Calu3 (cell line): ENCODE measurements at regions not wholly inside any gene's neighbourhood (a gene's known extent, or its start where the extent isn't known, plus 50 kb on each side); places are given as distances from the start of the nearest gene placed in this dataset.

ENCODE experiments used
- BruUV-seq: library from RNA; stranded (reverse); fragments of 400-500 nt; replicated peaks from 2 replicates; lab custom pipeline; 2021; lab: Mats Ljungman, UMichigan
- CTCF ChIA-PET: fragments of 300-600 bp; sonication (Branson Sonifier 250); formaldehyde crosslinking; loops from one replicate; lab custom pipeline; 2022; ENCODE audit warnings: antibody characterized with exemption; lab: Charles Lee
- DNase-seq: peaks from one replicate; pipeline ENCODE4 v3.0.0; 2022
- H3K27ac Mint-ChIP-seq: one replicate; pipeline ENCODE4 v1.8.0; 2022; ENCODE audit warnings: mixed read lengths; ENCODE audit not compliant: unreplicated experiment
- H3K27me3 Mint-ChIP-seq: one replicate; pipeline ENCODE4 v1.8.0; 2022; ENCODE audit warnings: mixed read lengths; ENCODE audit not compliant: unreplicated experiment
- H3K36me3 Mint-ChIP-seq: one replicate; pipeline ENCODE4 v1.8.0; 2022; ENCODE audit warnings: mild to moderate bottlenecking, moderate library complexity, mixed read lengths; ENCODE audit not compliant: insufficient read depth, unreplicated experiment
- H3K4me1 Mint-ChIP-seq: one replicate; pipeline ENCODE4 v1.8.0; 2022; ENCODE audit warnings: mild to moderate bottlenecking, low read depth, mixed read lengths; ENCODE audit not compliant: unreplicated experiment
- H3K4me3 Mint-ChIP-seq: one replicate; pipeline ENCODE4 v1.8.0; 2022; ENCODE audit warnings: mild to moderate bottlenecking, low read depth, moderate library complexity, mixed read lengths; ENCODE audit not compliant: unreplicated experiment
- H3K9me3 Mint-ChIP-seq: one replicate; pipeline ENCODE4 v1.8.0; 2022; ENCODE audit warnings: low read depth, mixed read lengths; ENCODE audit not compliant: unreplicated experiment
- intact Hi-C: fragments of 100-400 bp; cut with micrococcal nuclease; formaldehyde crosslinking; loops from one replicate; pipeline ENCODE4 v1.10.0; 2022; ENCODE audit not compliant: unreplicated experiment
- TF ChIP-seq, protein P1 (sequence below): fragments of 200-600 bp; IDR thresholded peaks from one replicate; pipeline ENCODE4 v1.8.0; 2022; ENCODE audit warnings: antibody characterized with exemption; ENCODE audit not compliant: unreplicated experiment

GRCh38 chr3:18989237-18989795 lies 159.0 kb upstream of the KCNH8 start:
- TF ChIP-seq, protein P1, sequence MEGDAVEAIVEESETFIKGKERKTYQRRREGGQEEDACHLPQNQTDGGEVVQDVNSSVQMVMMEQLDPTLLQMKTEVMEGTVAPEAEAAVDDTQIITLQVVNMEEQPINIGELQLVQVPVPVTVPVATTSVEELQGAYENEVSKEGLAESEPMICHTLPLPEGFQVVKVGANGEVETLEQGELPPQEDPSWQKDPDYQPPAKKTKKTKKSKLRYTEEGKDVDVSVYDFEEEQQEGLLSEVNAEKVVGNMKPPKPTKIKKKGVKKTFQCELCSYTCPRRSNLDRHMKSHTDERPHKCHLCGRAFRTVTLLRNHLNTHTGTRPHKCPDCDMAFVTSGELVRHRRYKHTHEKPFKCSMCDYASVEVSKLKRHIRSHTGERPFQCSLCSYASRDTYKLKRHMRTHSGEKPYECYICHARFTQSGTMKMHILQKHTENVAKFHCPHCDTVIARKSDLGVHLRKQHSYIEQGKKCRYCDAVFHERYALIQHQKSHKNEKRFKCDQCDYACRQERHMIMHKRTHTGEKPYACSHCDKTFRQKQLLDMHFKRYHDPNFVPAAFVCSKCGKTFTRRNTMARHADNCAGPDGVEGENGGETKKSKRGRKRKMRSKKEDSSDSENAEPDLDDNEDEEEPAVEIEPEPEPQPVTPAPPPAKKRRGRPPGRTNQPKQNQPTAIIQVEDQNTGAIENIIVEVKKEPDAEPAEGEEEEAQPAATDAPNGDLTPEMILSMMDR: no peak
- H3K36me3 Mint-ChIP-seq: no peaks in the 10 kb centered on the region
- H3K27ac Mint-ChIP-seq: no peak overlapping the region
- no peak overlapping the region for H3K4me3 Mint-ChIP-seq
- no peaks in the 10 kb centered on the region for H3K9me3 Mint-ChIP-seq
- H3K4me1 Mint-ChIP-seq: peaks cover 12% of the 10 kb centered on the region
- H3K27me3 Mint-ChIP-seq: no peaks in the 10 kb centered on the region
- CTCF ChIA-PET: interaction anchor here (0.6 to 1.9 kb wide), 8 partner anchors 142 to 1134 kb away, joined by 3 to 14 read pairs (median 4); no protein-coding TSS in a partner anchor
- no TSS peak for BruUV-seq
- no peak for DNase-seq
- intact Hi-C loops: loop anchor here (2.0 to 10.0 kb wide), 4 partner anchors 231 to 1095 kb away; no protein-coding TSS in a partner anchor

DNA sequence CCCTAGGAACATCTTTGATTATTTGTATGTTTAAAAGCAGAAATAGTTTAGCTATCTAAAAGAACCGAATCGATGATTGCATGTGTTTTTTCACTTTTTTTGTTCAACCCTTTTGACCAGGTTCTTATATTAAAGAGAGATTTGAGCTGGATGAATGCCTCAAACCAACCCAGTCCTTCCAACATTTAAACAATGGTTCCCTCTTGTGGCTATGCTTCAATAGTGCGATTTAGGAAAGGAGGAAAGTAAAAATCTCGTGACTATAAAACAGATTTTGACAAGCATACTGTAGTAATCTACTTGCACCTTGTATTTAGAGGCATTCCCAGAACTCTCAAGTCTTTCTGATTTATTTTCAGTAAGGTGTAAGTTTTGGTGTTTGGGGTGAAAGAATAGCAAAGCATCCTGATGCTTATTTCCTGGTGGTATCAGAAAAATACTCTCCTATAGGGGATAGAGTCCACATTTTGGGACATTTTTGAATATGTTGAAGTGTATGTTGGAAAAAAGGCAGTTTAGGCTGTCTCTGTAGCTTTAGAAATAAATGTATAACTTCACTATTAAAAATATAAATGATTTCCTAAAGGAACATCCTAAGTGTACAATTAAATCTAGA lies 159.6 kb upstream of the KCNH8 start:
- intact Hi-C loops: loop anchor here (1.0 to 10.0 kb wide), 6 partner anchors 141 to 1094 kb away; no protein-coding TSS in a partner anchor
- Mint-ChIP-seq H3K27ac (no peak overlapping the region), H3K9me3 (no peaks in the 10 kb centered on the region), H3K4me3 (no peak overlapping the region), H3K4me1 (peaks cover 12% of the 10 kb centered on the region), H3K27me3 (no peaks in the 10 kb centered on the region), H3K36me3 (no peaks in the 10 kb centered on the region)
- peak; percentile 12 for DNase-seq
- no TSS peak for BruUV-seq
- TF ChIP-seq, protein P1: peak; percentile 41
- CTCF ChIA-PET: interaction anchor here (0.6 to 1.9 kb wide), 5 partner anchors 141 to 1133 kb away, joined by 3 to 14 read pairs (median 7); no protein-coding TSS in a partner anchor

- no TSS peak for BruUV-seq
- Mint-ChIP-seq H3K27me3 (no peaks in the 10 kb centered on the region), H3K36me3 (no peaks in the 10 kb centered on the region), H3K9me3 (no peaks in the 10 kb centered on the region), H3K27ac (no peak overlapping the region), H3K4me1 (peaks cover 12% of the 10 kb centered on the region), H3K4me3 (no peak overlapping the region)
- DNase-seq: no peak
- intact Hi-C loops: loop anchor here (1.0 to 10.0 kb wide), 6 partner anchors 141 to 1093 kb away; no protein-coding TSS in a partner anchor
- CTCF ChIA-PET: interaction anchor here (0.5 to 1.9 kb wide), 4 partner anchors 140 to 451 kb away, joined by 4 to 14 read pairs (median 8); no protein-coding TSS in a partner anchor
- TF ChIP-seq, protein P1: no peak
Measured at GRCh38 chr3:18987862-18988447, 160.4 kb upstream of the KCNH8 start.

DNA sequence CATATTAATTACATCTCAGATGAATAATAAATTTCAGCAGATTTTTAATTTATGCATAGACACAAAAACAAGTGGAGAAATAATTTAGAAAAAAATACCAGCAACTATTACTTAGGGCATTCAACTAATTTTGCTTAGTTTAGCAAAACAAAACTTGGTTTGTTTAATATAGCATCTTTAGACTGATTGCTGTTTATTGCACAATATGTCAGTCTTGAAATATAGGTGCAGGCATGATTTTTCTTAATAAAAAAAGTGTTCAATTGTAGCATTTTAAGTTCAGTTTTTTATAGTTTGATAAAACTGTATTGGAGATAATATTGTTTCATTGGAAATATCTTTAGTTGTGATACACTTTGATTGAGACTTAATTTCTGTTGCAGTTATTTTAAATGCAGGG lies 161.2 kb upstream of the KCNH8 start:
- Mint-ChIP-seq H3K4me3 (no peak overlapping the region), H3K4me1 (peaks cover 12% of the 10 kb centered on the region), H3K36me3 (no peaks in the 10 kb centered on the region), H3K9me3 (peaks cover 2% of the 10 kb centered on the region), H3K27ac (no peak overlapping the region), H3K27me3 (no peaks in the 10 kb centered on the region)
- intact Hi-C loops: loop anchor here (10.0 kb wide), 3 partner anchors 542 to 1092 kb away; no protein-coding TSS in a partner anchor
- no TSS peak for BruUV-seq
- CTCF ChIA-PET: interaction anchor here (1.9 kb wide), 1 partner anchor 228 kb away, joined by 8 read pairs; no protein-coding TSS in a partner anchor
- TF ChIP-seq, protein P1: no peak
- DNase-seq: no peak
